HepG2 (cell line): ENCODE measurements at regions not wholly inside any gene's neighbourhood (a gene's known extent, or its start where the extent isn't known, plus 50 kb on each side); places are given as distances from the start of the nearest gene placed in this dataset.

Source experiments
- TBX3 ChIP-seq: fragments of 450-650 bp; IDR thresholded peaks from 2 replicates; pipeline ENCODE4 v1.6.1; 2017; ENCODE audit warnings: antibody characterized with exemption, mild to moderate bottlenecking, inconsistent platforms, borderline replicate concordance
- ZNF136 ChIP-seq: sonication (generic); formaldehyde crosslinking; IDR thresholded peaks from 2 replicates; pipeline ENCODE4 v1.8.1; 2022; ENCODE audit warnings: low read depth, mild to moderate bottlenecking, moderate library complexity, missing genetic modification reagents

DNA sequence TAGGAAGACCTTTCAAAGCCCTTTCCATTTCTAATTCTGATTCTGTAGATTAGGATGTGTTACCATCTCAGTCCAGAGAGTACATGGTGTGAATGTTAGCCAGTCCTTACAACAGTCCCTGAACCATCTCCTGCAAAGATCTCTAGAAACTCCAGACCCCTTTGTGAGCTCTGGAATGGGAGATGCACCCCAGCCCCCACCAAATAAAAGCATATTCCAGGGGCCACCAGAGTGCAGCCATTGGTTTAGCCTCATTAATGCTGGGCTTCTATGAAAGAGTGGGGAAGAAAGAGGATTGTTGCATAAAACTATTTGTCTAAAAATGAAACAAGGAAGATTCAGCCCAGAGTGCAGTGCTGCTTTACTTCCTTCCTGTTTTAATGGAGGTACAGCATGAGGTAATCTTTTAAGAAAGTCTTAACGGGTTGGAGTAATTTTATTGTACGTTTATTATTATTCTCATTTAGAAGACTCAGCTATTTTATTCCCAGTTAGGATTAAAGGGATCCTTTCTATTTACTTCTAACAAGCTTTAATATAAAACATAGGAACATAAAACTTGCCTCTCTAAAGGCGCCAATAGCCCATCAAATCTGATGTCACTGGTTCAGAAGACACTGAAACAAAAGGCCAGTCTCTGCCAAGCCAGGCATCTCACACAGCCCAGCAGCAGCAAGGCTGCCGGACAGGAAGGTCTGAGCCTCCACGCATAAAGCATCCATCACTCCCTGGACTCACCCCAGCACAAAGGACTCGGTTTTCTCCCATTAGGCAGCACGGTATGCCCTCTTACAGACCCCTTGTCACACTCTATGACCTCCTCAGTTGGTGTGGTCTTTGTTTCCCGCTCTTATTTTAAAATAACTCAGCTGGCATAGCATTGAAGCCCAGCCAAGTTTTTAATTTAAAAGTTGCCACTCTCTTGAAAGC, 203.9 kb upstream of the BLID start:
- TF ChIP-seq TBX3 (no peak), ZNF136 (no peak)
